ENCODE measurements at regions not wholly inside any gene's neighbourhood (a gene's known extent, or its start where the extent isn't known, plus 50 kb on each side); places are given as distances from the start of the nearest gene placed in this dataset.

DNA sequence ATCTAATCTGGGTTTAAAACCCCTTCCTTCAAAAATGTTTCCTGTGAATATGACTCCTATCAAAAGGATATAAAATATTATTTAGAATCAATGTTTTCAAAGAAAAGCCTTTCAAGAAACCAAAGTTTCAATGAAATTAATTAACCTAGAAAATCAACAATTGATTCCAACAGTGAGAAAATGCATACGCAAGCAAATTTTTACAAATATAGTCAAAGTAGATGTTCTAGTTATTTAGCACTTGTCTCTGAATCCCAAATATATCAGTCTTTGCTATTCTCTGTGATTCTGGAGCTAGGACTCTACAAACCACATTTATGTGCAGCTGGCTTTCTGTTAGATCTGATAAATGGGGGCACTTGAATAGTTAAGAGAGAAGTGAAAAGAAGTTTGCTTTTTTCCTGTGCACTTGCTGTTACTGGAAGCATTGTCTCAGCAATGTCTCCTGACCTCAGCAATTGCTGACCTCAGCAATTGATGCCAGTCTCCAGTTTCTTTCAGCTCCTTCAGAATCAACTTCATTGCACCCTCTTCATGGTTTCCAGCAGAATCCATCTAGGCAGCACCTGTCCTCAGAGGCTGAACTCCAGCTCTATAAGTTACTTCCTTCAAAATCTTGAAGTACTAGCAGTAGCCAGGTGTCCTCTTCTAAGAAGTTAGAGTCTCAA is 879.9 kb upstream of the LRRN3 start:
- no peak overlapping the region for H3K18ac ChIP-seq (ENCODE audit: low read depth, low read length)
- no peak overlapping the region for H2BK120ac ChIP-seq (ENCODE audit: low read depth, low read length)
- H3K4ac ChIP-seq (ENCODE audit: low read depth, low read length): no peak overlapping the region
- CTCF ChIA-PET: no interaction called here
- intact Hi-C loops (cut with micrococcal nuclease) (no loop called here), in situ Hi-C loops (cut with MboI; ENCODE audit: low sequenced_read_pairs) (no loop called here), dilution Hi-C loops (cut with HindIII; ENCODE audit: low sequenced_read_pairs, unreplicated experiment) (no loop called here)
- H3K27me3 ChIP-seq (ENCODE audit: control insufficient read depth, insufficient read depth, low read length): no peaks in the 10 kb centered on the region
- no peak overlapping the region for H2AK5ac ChIP-seq (ENCODE audit: low read depth, low read length)
- BruUV-seq (replicated peaks): no TSS peak
- H3K36me3 ChIP-seq (ENCODE audit: control insufficient read depth, insufficient read depth, low read length): no peaks in the 10 kb centered on the region
- H3K56ac ChIP-seq (ENCODE audit: extremely low read depth, insufficient read depth, low read length): no peak overlapping the region
- no peak overlapping the region for H3K4me2 ChIP-seq (ENCODE audit: low read depth, low read length)
- no peak overlapping the region for H4K8ac ChIP-seq (ENCODE audit: low read depth in 2 of 2, low read length in 2 of 2)
- POLR2A ChIA-PET (ENCODE audit: unreplicated experiment): no interaction called here
- no peaks in the 10 kb centered on the region for H4K20me1 ChIP-seq (ENCODE audit: insufficient read depth, low read length)
- no peaks in the 10 kb centered on the region; the same call in 1 of the 2 replicates for H3K9me3 ChIP-seq (ENCODE audit: control insufficient read depth, insufficient read depth, low read length)
- no peaks in the 10 kb centered on the region for H3K79me1 ChIP-seq (ENCODE audit: low read depth in 1 of 2, low read length in 2 of 2)
- no peak overlapping the region for H2AFZ ChIP-seq (replicated peaks; ENCODE audit: low read length, poor library complexity)
- no peak overlapping the region for H2BK15ac ChIP-seq (ENCODE audit: low read depth, low read length)
- no peak overlapping the region for H4K5ac ChIP-seq (ENCODE audit: low read depth, low read length)
- no peaks in the 10 kb centered on the region for H3K4me1 ChIP-seq (ENCODE audit: control insufficient read depth, insufficient read depth, low read length)
- no peaks in the 10 kb centered on the region for H3K9me1 ChIP-seq (ENCODE audit: insufficient read depth, low read length)
- H4K91ac ChIP-seq (ENCODE audit: insufficient read depth, low read depth, low read length): no peak overlapping the region
- no CpG with 5 or more reads among the region's 1 CpG for WGBS, 2 experiments (ENCODE audit: extremely low coverage in 2 of 2, insufficient read length in 1 of 2)
- no peak overlapping the region for H3K27ac ChIP-seq (ENCODE audit: insufficient read depth, low read length)
- no peak for ATAC-seq (ENCODE audit: low read depth)
- no peak overlapping the region for H3K4me3 ChIP-seq (ENCODE audit: insufficient read depth, low read depth, low read length)
- H3K14ac ChIP-seq (replicated peaks; ENCODE audit: low read depth, low read length): no peak overlapping the region
- no peak overlapping the region for H2BK5ac ChIP-seq (ENCODE audit: low read depth, low read length, poor library complexity, severe bottlenecking)
- no peak overlapping the region for H2BK20ac ChIP-seq (ENCODE audit: low read depth, low read length)
- H3K9ac ChIP-seq (ENCODE audit: low read depth, low read length): no peak overlapping the region
- no peak for DNase-seq
- H2AK9ac ChIP-seq (replicated peaks; ENCODE audit: low read depth, low read length, poor library complexity): no peak overlapping the region
- TF ChIP-seq NFE2L2 (IDR thresholded peaks at IDR 0.05; ENCODE audit: low read depth, low read length) (no peak), MAFK (IDR thresholded peaks at IDR 0.05; ENCODE audit: low read depth, low read length) (peak; percentile 92)
- H3K23ac ChIP-seq (ENCODE audit: low read depth, low read length): no peak overlapping the region
